H1 (cell line): ENCODE measurements at regions not wholly inside any gene's neighbourhood (a gene's known extent, or its start where the extent isn't known, plus 50 kb on each side); places are given as distances from the start of the nearest gene placed in this dataset.

Experiments
- ASH2L ChIP-seq: fragments of 200-600, 300-600 bp; sonication (generic); IDR thresholded peaks from one replicate; pipeline ENCODE4 v1.7.1; 2017; ENCODE audit warnings: low read length
- CHD7 ChIP-seq: fragments of 300-600 bp; sonication (generic); IDR thresholded peaks from 2 replicates; pipeline ENCODE4 v1.7.1; 2012; ENCODE audit warnings: low read length, moderate library complexity, mild to moderate bottlenecking, inconsistent platforms; ENCODE audit not compliant: insufficient replicate concordance
- GABPA ChIP-seq: IDR thresholded peaks from 2 replicates; pipeline ENCODE4 v1.6.1; 2011; ENCODE audit warnings: mild to moderate bottlenecking, low read length, moderate library complexity, borderline replicate concordance; ENCODE audit not compliant: insufficient read depth
- GTF2F1 ChIP-seq: IDR thresholded peaks from 2 replicates; pipeline ENCODE4 v1.6.1; 2012; ENCODE audit warnings: low read depth, low read length, improper control_type of control experiment, borderline replicate concordance
- NANOG ChIP-seq: IDR thresholded peaks from 2 replicates; pipeline ENCODE4 v1.6.1; 2011; ENCODE audit warnings: low read length, low read depth, mild to moderate bottlenecking, inconsistent platforms; ENCODE audit not compliant: insufficient read depth, poor library complexity, severe bottlenecking
- POU5F1 ChIP-seq: IDR thresholded peaks from 2 replicates; pipeline ENCODE4 v1.6.1; 2011; ENCODE audit warnings: low read depth, mild to moderate bottlenecking, low read length, moderate library complexity
- SP2 ChIP-seq: IDR thresholded peaks from 2 replicates; pipeline ENCODE4 v1.6.1; 2012; ENCODE audit warnings: mild to moderate bottlenecking, low read length, inconsistent platforms
- SP4 ChIP-seq: IDR thresholded peaks from 2 replicates; pipeline ENCODE4 v1.6.1; 2012; ENCODE audit warnings: low read length, inconsistent platforms
- TAF1 ChIP-seq: IDR thresholded peaks from 2 replicates; pipeline ENCODE4 v1.6.1; 2011; ENCODE audit warnings: mild to moderate bottlenecking, low read depth, low read length

- TF ChIP-seq CHD7, result no peak
- TF ChIP-seq ASH2L, result no peak
- no peak for TF ChIP-seq GTF2F1
- TF ChIP-seq TAF1, result no peak
- no peak for TF ChIP-seq POU5F1
- no peak for TF ChIP-seq GABPA
- TF ChIP-seq SP4, result no peak
- TF ChIP-seq SP2, result no peak
- no peak for TF ChIP-seq NANOG
Measured at GRCh38 chr3:69568951-69569350, 170.3 kb upstream of the MITF start (continued).
